ENCODE measurements at regions not wholly inside any gene's neighbourhood (a gene's known extent, or its start where the extent isn't known, plus 50 kb on each side); places are given as distances from the start of the nearest gene placed in this dataset.

DNA sequence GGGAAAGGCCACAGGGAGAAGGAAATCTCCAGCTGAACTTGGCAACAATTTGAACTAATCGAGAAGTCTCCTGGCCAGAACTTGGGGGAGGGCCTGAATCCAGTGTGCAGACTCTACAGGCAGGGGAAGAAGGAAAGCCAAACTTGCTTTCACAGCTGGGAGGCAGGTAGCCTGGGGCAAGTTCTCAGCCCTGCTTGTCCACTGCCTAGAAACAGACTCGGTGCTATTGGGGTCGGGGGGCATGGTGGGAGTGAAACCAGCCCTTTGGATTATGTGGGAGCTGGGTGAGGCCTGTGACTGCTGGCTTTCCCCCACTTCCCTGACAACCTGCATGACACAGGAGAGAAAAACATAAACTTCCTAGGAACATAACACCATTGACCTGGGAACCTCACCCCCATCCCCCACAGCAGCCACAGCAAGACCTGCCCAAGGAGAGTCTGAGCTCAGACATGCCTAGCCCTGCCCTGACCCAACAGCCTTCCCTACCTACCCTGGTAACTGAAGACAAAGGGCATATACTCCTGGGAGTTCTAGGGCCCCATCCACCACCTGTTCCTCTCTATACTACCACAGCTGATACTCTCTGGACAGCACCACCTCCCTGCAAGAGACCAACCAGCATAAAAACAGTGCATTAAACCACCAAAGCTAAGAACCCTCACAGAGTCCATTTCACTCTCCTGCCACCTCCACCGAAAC lies 103.7 kb upstream of the MNS1 start:
- TF ChIP-seq TOX (CRISPR knock-in tag; IDR thresholded peaks at IDR 0.05; ENCODE audit: borderline replicate concordance) (no peak), OSR1 (CRISPR knock-in tag; IDR thresholded peaks at IDR 0.05) (no peak), CSDC2 (CRISPR knock-in tag; IDR thresholded peaks at IDR 0.05) (no peak), ZFP30 (CRISPR knock-in tag; IDR thresholded peaks at IDR 0.05) (no peak), TCF4 (CRISPR knock-in tag; IDR thresholded peaks at IDR 0.05; ENCODE audit: borderline replicate concordance) (no peak), ZNF8 (CRISPR knock-in tag; IDR thresholded peaks at IDR 0.05) (no peak)
- TF ChIP-seq, protein P1, sequence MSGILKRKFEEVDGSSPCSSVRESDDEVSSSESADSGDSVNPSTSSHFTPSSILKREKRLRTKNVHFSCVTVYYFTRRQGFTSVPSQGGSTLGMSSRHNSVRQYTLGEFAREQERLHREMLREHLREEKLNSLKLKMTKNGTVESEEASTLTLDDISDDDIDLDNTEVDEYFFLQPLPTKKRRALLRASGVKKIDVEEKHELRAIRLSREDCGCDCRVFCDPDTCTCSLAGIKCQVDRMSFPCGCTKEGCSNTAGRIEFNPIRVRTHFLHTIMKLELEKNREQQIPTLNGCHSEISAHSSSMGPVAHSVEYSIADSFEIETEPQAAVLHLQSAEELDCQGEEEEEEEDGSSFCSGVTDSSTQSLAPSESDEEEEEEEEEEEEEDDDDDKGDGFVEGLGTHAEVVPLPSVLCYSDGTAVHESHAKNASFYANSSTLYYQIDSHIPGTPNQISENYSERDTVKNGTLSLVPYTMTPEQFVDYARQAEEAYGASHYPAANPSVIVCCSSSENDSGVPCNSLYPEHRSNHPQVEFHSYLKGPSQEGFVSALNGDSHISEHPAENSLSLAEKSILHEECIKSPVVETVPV (CRISPR knock-in tag; IDR thresholded peaks at IDR 0.05) = no peak
- no peak for ATAC-seq

DNA sequence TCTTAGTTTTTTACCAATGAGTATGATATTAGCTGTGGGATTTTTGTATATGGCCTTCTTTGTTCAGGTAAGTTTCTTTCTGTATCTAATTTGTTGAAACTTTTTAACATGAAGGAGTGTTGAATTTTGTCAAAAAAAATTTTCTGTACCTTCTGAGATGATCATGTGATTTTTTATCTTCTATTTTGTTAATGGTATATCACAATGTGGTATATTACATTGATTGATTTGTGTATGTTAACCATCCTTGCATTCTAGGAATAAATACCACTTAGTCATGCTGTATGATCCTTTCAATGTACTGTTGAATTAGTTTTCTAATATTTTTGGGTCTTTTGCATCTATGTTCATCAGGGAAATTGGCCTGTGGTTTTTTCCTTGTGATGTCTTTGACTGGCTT lies 92.5 kb upstream of the MNS1 start:
- TF ChIP-seq RARB (CRISPR knock-in tag; IDR thresholded peaks at IDR 0.05) (no peak), TCF4 (CRISPR knock-in tag; IDR thresholded peaks at IDR 0.05; ENCODE audit: borderline replicate concordance) (no peak), ZC3H10 (CRISPR knock-in tag; IDR thresholded peaks at IDR 0.05) (no peak), BACH2 (CRISPR knock-in tag; IDR thresholded peaks at IDR 0.05; ENCODE audit: borderline replicate concordance) (no peak), SNAI2 (CRISPR knock-in tag; IDR thresholded peaks at IDR 0.05) (no peak), OSR1 (CRISPR knock-in tag; IDR thresholded peaks at IDR 0.05) (no peak), ZNF70 (CRISPR knock-in tag; IDR thresholded peaks at IDR 0.05) (no peak), TOX (CRISPR knock-in tag; IDR thresholded peaks at IDR 0.05; ENCODE audit: borderline replicate concordance) (no peak), ZFP30 (CRISPR knock-in tag; IDR thresholded peaks at IDR 0.05) (no peak), PPARA (CRISPR knock-in tag; IDR thresholded peaks at IDR 0.05; ENCODE audit: borderline replicate concordance) (no peak), ISL1 (CRISPR knock-in tag; IDR thresholded peaks at IDR 0.05) (no peak), ZNF8 (CRISPR knock-in tag; IDR thresholded peaks at IDR 0.05) (no peak)
- TF ChIP-seq, protein P1 (CRISPR knock-in tag; IDR thresholded peaks at IDR 0.05) = no peak
- TF ChIP-seq, protein P2, sequence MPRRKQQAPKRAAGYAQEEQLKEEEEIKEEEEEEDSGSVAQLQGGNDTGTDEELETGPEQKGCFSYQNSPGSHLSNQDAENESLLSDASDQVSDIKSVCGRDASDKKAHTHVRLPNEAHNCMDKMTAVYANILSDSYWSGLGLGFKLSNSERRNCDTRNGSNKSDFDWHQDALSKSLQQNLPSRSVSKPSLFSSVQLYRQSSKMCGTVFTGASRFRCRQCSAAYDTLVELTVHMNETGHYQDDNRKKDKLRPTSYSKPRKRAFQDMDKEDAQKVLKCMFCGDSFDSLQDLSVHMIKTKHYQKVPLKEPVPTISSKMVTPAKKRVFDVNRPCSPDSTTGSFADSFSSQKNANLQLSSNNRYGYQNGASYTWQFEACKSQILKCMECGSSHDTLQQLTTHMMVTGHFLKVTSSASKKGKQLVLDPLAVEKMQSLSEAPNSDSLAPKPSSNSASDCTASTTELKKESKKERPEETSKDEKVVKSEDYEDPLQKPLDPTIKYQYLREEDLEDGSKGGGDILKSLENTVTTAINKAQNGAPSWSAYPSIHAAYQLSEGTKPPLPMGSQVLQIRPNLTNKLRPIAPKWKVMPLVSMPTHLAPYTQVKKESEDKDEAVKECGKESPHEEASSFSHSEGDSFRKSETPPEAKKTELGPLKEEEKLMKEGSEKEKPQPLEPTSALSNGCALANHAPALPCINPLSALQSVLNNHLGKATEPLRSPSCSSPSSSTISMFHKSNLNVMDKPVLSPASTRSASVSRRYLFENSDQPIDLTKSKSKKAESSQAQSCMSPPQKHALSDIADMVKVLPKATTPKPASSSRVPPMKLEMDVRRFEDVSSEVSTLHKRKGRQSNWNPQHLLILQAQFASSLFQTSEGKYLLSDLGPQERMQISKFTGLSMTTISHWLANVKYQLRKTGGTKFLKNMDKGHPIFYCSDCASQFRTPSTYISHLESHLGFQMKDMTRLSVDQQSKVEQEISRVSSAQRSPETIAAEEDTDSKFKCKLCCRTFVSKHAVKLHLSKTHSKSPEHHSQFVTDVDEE (CRISPR knock-in tag; IDR thresholded peaks at IDR 0.05) = no peak
- TF ChIP-seq, protein P3, sequence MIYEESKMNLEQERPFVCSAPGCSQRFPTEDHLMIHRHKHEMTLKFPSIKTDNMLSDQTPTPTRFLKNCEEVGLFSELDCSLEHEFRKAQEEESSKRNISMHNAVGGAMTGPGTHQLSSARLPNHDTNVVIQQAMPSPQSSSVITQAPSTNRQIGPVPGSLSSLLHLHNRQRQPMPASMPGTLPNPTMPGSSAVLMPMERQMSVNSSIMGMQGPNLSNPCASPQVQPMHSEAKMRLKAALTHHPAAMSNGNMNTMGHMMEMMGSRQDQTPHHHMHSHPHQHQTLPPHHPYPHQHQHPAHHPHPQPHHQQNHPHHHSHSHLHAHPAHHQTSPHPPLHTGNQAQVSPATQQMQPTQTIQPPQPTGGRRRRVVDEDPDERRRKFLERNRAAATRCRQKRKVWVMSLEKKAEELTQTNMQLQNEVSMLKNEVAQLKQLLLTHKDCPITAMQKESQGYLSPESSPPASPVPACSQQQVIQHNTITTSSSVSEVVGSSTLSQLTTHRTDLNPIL (CRISPR knock-in tag; IDR thresholded peaks at IDR 0.05; ENCODE audit: low read depth) = no peak
- ATAC-seq = no peak

DNA sequence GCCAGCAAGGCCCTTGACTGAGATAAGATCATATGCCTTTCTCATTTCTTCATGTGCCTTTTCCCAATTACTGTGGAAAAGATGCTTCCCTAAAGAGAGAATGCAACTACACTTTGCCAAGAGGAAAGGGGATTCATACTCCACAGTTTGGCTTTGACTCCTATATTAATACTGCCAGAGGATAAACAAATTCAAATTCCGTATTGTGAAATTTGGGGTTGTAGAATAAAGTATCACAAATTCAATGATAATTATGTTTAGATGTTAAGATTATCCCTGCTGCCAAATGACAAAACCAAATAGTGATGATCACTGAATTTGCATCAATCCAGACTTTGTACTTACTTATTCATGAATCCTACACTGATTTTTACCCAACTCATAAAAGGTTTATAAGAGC lies 88.5 kb upstream of the MNS1 start:
- no peak for ATAC-seq
- no peak for TF ChIP-seq GLIS3 (CRISPR knock-in tag; IDR thresholded peaks at IDR 0.05)
- TF ChIP-seq, protein P4, sequence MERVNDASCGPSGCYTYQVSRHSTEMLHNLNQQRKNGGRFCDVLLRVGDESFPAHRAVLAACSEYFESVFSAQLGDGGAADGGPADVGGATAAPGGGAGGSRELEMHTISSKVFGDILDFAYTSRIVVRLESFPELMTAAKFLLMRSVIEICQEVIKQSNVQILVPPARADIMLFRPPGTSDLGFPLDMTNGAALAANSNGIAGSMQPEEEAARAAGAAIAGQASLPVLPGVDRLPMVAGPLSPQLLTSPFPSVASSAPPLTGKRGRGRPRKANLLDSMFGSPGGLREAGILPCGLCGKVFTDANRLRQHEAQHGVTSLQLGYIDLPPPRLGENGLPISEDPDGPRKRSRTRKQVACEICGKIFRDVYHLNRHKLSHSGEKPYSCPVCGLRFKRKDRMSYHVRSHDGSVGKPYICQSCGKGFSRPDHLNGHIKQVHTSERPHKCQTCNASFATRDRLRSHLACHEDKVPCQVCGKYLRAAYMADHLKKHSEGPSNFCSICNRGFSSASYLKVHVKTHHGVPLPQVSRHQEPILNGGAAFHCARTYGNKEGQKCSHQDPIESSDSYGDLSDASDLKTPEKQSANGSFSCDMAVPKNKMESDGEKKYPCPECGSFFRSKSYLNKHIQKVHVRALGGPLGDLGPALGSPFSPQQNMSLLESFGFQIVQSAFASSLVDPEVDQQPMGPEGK (CRISPR knock-in tag; IDR thresholded peaks at IDR 0.05; ENCODE audit: borderline replicate concordance) = no peak
- TF ChIP-seq ZFP3 (CRISPR knock-in tag; IDR thresholded peaks at IDR 0.05) = no peak
- TF ChIP-seq RARB (CRISPR knock-in tag; IDR thresholded peaks at IDR 0.05) = no peak
- no peak for TF ChIP-seq ESRRG (CRISPR knock-in tag; IDR thresholded peaks at IDR 0.05)

All from SK-N-SH treated with all-trans-retinoic acid at 6 μM for 48 hours (cell line).